ENCODE measurements at regions not wholly inside any gene's neighbourhood (a gene's known extent, or its start where the extent isn't known, plus 50 kb on each side); places are given as distances from the start of the nearest gene placed in this dataset.
"Not testable (repeated sequence)": the region's sequence is repeated elsewhere in the genome, so short reads cannot be mapped to it uniquely, and the experiment has no call there.

DNA sequence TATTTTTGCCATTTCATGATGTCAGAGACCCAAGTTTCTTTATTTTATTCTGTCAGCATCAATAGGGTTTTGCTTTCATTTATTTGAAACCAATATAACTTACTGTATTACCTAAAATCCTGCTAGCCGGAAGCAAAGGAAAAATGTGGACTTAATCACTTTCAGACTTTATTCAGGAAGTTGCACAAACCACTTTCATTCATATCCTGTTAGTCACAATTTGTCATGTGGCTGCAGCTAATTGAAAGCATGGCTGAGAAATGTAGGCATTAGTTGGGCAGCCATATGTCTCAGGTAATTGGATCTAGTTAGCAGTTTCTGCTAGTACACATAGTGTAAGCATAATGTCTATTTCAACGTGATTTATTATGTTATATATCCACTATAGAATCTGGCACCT lies 462.3 kb upstream of the SGO1 start:
- Histone ChIP-seq H3K27me3 (no peaks in the 10 kb centered on the region), H3K9me3 (no peaks in the 10 kb centered on the region), H3K4me3 (no peak overlapping the region), H3K27ac (no peak overlapping the region), H3K4me1 (no peaks in the 10 kb centered on the region), H3K36me3 (no peaks in the 10 kb centered on the region)
- DNase-seq: no peak
- no peak for TF ChIP-seq POLR2A (IDR thresholded peaks at IDR 0.05)
- TF ChIP-seq, protein P1, sequence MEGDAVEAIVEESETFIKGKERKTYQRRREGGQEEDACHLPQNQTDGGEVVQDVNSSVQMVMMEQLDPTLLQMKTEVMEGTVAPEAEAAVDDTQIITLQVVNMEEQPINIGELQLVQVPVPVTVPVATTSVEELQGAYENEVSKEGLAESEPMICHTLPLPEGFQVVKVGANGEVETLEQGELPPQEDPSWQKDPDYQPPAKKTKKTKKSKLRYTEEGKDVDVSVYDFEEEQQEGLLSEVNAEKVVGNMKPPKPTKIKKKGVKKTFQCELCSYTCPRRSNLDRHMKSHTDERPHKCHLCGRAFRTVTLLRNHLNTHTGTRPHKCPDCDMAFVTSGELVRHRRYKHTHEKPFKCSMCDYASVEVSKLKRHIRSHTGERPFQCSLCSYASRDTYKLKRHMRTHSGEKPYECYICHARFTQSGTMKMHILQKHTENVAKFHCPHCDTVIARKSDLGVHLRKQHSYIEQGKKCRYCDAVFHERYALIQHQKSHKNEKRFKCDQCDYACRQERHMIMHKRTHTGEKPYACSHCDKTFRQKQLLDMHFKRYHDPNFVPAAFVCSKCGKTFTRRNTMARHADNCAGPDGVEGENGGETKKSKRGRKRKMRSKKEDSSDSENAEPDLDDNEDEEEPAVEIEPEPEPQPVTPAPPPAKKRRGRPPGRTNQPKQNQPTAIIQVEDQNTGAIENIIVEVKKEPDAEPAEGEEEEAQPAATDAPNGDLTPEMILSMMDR (IDR thresholded peaks at IDR 0.05): no peak

DNA sequence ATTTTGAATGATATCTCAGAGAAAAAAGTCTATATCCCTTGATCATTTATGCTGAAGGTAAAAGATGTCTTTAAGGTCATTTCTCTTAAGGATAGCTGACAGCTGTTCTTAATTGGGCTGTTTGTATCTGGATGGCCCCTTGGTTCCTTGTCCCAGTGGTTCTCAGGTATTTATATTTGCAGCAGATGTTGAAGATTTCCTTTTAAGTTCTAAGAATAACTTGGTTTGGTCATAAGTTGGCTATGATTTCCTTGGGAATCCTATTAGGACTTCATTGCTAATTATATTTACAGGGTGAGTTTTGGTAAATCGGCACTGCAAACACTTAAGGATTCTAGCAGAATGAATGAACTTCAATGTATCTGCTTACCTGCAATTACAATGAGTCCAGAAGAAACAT lies 460.4 kb upstream of the SGO1 start:
- H3K9me3 ChIP-seq: no peaks in the 10 kb centered on the region
- no peak overlapping the region for H3K4me3 ChIP-seq
- H3K4me1 ChIP-seq: no peaks in the 10 kb centered on the region
- no peaks in the 10 kb centered on the region for H3K27me3 ChIP-seq
- DNase-seq: no peak
- no peaks in the 10 kb centered on the region for H3K36me3 ChIP-seq
- H3K27ac ChIP-seq: no peak overlapping the region
- TF ChIP-seq, protein P1 (IDR thresholded peaks at IDR 0.05): no peak
- TF ChIP-seq POLR2A (IDR thresholded peaks at IDR 0.05): no peak

DNA sequence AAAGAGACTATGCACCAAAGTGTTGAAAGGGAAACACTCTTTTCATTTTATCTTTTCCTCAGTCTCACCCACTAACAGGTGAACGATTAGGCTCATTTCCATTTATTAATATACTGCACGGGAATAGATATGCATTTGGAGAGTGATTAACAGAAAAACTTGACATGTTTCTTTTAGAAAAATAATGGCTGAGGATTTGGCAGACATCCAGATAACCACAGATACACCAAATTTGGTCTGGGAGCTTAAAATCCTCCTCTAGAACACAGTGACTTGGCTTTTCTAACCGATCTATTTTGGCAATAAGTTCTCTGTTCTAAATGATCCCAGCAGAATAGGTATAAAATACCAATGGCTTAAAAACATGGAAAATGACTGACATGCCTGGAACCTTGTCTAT lies 459.3 kb upstream of the SGO1 start:
- no peaks in the 10 kb centered on the region for H3K27me3 ChIP-seq
- no peak overlapping the region for H3K4me3 ChIP-seq
- H3K36me3 ChIP-seq: no peaks in the 10 kb centered on the region
- no peak for TF ChIP-seq POLR2A (IDR thresholded peaks at IDR 0.05)
- TF ChIP-seq, protein P1 (IDR thresholded peaks at IDR 0.05): no peak
- no peak overlapping the region for H3K27ac ChIP-seq
- H3K9me3 ChIP-seq: no peaks in the 10 kb centered on the region
- DNase-seq: no peak
- H3K4me1 ChIP-seq: no peaks in the 10 kb centered on the region

DNA sequence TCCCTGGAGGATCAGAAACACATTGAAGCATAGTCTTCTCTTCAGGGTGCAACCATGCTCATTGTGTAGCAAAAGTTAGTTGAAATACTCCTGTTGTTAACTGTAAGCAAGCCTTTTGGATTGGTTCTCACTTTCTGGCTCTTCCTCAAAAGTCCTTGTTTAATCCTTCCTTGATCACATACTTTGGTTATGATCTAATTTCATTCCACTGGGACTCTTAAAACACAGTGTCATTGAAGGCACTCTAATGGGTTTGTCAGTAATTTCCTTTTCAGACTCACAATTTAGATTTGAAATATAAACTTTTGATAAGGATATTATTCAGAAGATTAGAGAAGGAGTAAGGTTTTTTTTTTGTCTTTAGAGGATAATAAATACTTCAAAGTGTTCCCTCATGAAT lies 451.7 kb upstream of the SGO1 start:
- no peaks in the 10 kb centered on the region for H3K36me3 ChIP-seq
- TF ChIP-seq, protein P1 (IDR thresholded peaks at IDR 0.05): no peak
- no peak for TF ChIP-seq POLR2A (IDR thresholded peaks at IDR 0.05)
- no peak for DNase-seq
- H3K4me1 ChIP-seq: no peaks in the 10 kb centered on the region
- H3K27ac ChIP-seq: no peak overlapping the region
- no peak overlapping the region for H3K4me3 ChIP-seq
- H3K9me3 ChIP-seq: no peaks in the 10 kb centered on the region
- H3K27me3 ChIP-seq: no peaks in the 10 kb centered on the region

DNA sequence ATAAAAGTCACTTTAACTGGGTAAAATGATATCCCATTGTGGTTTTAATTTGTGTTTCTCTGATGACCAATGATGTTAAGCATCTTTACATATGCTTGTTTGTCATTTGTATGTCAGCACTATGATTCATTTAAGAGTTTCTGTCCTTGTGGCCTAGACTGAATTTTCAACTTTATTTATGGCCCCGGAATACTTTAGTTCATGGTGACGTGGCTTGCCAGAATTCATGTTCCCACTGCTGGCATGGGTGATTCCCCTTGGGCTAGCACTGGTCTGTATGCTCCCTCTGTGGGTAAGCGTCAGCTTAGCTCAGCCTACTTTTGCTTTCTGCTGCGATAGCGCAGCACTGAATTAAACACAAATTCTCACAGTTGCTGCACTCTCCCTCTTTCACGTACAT lies 436.3 kb upstream of the SGO1 start:
- Histone ChIP-seq H3K9me3 (peaks cover 0 to 12% (median 0%) of the 10 kb centered on the region in 4 donors), H3K4me1 (no peaks in the 10 kb centered on the region), H3K27me3 (no peaks in the 10 kb centered on the region), H3K27ac (no peak overlapping the region), H3K36me3 (no peaks in the 10 kb centered on the region), H3K4me3 (no peak overlapping the region)
- DNase-seq: no peak
- TF ChIP-seq, protein P1 (IDR thresholded peaks at IDR 0.05): no peak
- TF ChIP-seq POLR2A (IDR thresholded peaks at IDR 0.05): no peak

DNA sequence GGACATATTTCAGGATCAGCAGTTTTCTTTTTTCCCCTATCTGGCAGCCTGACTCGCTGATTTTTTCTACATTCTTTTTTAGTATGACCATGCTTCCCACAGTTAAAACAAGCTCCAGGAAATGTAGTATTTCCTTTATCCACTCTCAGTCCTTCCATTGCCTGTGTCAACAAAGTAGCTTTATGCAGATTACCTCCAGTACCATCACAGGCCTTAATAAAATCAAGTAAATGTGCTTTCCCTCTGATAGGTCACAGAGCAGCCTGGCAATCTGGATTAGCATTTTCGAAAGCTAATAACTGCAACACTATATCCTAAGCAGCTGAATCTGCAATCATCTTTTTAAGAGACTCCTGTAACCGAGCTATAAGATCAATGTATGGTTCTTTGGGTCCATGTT lies 432.6 kb upstream of the SGO1 start:
- not testable (repeated sequence) for H3K4me3 ChIP-seq, H3K27ac ChIP-seq, H3K27me3 ChIP-seq, H3K36me3 ChIP-seq, H3K4me1 ChIP-seq, DNase-seq
- H3K9me3 ChIP-seq: peaks cover 0 to 17% (median 0%) of the 10 kb centered on the region in 4 donors

DNA sequence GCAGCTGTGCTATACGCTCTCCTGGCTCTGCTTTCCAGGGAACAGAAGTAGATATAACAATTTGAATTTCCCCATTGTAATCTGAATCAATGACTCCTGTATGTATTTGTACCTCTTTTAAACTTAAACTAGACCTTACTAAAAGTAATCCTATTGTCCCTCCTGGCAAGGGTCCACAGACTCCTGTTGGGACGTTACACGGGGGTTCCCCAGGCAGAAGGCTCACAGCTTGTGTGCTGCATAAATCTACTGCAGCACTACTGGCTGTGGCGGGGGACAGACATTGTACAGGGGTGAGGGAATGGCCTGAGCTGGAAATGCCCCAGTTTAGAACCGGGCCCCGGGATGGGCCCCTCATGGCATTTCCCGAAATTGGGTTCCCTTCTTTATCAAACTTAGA lies 432.2 kb upstream of the SGO1 start:
- peaks cover 0 to 17% (median 0%) of the 10 kb centered on the region in 4 donors for H3K9me3 ChIP-seq

DNA sequence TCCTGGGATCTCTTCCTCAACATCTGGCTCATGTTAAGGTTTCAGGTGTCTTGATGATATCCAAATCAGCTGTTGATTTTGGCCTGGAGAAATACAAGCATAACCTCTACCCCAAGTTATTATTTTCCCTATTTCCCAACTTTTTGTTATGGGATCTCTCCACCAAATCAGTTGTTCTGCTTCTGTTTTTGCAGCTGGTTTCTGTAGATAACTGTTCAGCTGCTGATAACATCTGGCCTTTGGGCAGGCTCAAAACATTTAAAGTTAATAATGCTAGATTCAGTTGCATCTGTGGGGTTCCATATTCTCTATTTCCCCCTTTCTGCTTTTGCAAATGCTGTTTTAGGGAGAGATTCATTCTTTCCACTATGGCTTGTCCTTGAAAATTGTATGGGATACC lies 430.0 kb upstream of the SGO1 start:
- H3K4me3 ChIP-seq, H3K27me3 ChIP-seq, H3K27ac ChIP-seq, H3K36me3 ChIP-seq, DNase-seq, H3K4me1 ChIP-seq: not testable (repeated sequence)
- H3K9me3 ChIP-seq: peaks cover 0 to 27% (median 0%) of the 10 kb centered on the region in 4 donors

More for the DNA sequence above, 432.2 kb upstream of the SGO1 start:
- not testable (repeated sequence) for H3K4me3 ChIP-seq, H3K36me3 ChIP-seq, H3K27ac ChIP-seq, H3K4me1 ChIP-seq, H3K27me3 ChIP-seq, DNase-seq

Measured in Peyer's patch (tissue), 4 donors.